ENCODE measurements at regions not wholly inside any gene's neighbourhood (a gene's known extent, or its start where the extent isn't known, plus 50 kb on each side); places are given as distances from the start of the nearest gene placed in this dataset.

DNA sequence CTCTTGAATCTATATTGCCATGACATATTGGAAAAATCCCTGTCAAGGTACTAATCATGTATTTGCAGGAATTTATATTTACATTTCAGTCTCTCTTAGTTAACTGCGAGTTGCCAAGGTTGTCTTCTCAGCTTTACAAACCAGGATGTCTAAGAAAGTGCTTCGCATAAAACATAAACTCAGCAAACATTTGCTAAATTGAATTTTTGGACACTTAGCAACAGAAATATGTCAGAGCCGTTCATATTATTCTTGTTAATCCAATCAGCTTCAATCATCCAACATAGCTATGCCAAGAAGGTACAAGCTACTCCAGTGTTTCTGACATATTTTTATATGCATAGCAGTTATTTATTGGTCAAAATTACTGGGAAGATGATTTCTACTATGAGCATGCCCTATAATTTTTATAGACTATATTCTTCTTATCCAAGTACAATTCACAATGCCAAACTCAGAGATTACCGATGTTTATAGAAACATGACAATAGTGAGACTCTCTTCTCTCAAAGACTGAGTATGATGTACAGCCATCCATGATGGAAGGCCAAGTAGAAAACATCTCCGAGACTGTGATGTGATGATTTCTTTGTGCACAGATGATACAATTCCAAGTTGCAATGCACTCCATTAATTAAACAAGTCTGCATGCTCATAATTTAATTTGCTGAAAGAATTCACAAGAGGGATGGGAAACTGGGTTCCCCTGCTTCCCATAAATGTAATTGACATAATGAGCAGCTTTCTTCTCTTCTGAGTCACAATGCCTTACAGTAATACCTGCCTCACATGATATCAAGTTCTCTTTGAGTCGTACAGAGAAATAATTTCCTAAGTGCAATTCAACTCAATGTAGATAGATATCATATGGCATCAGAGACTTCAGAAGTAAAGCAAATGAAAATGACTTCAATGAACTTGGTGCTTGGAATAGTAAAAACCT, 776.3 kb downstream of the EFNB2 start:
- no peak for DNase-seq
- Histone ChIP-seq H3K27ac (ENCODE audit: low read length) (no peak overlapping the region), H3K4me3 (ENCODE audit: low read depth in 1 of 2, low read length in 2 of 2) (no peak overlapping the region), H3K79me2 (ENCODE audit: insufficient read depth, low read length) (no peaks in the 10 kb centered on the region), H3K4me1 (ENCODE audit: insufficient read depth, low read length) (peaks cover 4% of the 10 kb centered on the region), H3K36me3 (ENCODE audit: insufficient read depth, low read length) (no peaks in the 10 kb centered on the region), H3K9me3 (ENCODE audit: insufficient read depth, low read length, severe bottlenecking) (no peaks in the 10 kb centered on the region), H3K27me3 (ENCODE audit: insufficient read depth, low read length, poor library complexity) (no peaks in the 10 kb centered on the region), H4K20me1 (ENCODE audit: insufficient read depth, low read length) (no peaks in the 10 kb centered on the region), H2AFZ (ENCODE audit: low read depth, low read length) (no peak overlapping the region), H3K4me2 (ENCODE audit: insufficient read depth, low read length) (no peak overlapping the region), H3K9ac (ENCODE audit: low read depth, low read length) (no peak overlapping the region)
- TF ChIP-seq CTCF (IDR thresholded peaks at IDR 0.05; ENCODE audit: borderline replicate concordance, extremely low read depth, low read length, poor library complexity, severe bottlenecking): no peak
- TF ChIP-seq EZH2 (IDR thresholded peaks at IDR 0.05; ENCODE audit: borderline replicate concordance, low read depth, low read length, severe bottlenecking): no peak
- no peak for ATAC-seq (ENCODE audit: insufficient read depth, low read depth)

DNA sequence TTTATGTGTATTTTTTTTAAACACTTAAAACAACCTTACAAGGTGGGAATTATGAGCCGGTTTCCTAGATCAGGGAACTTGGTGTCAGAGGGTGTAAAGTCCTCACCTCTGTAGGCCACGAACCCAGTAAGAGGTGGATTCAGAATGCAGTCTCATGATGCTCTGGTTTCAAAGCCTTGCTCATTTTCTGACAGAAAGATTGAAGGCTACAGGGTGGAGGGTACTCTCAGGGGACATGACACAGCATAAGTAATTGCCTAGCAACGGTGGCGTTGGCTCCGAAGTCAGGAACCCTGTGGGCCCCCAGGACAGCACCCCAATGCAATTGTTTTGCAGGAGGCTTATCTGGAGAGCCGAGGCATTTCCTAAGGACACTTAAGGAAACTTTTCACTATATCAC, 794.7 kb downstream of the EFNB2 start:
- Histone ChIP-seq H3K4me2 (ENCODE audit: insufficient read depth, low read length) (no peak overlapping the region), H3K4me1 (ENCODE audit: insufficient read depth, low read length) (peaks cover 23% of the 10 kb centered on the region), H3K9ac (ENCODE audit: low read depth, low read length) (no peak overlapping the region), H3K79me2 (ENCODE audit: insufficient read depth, low read length) (no peaks in the 10 kb centered on the region), H4K20me1 (ENCODE audit: insufficient read depth, low read length) (no peaks in the 10 kb centered on the region), H3K4me3 (ENCODE audit: low read depth in 1 of 2, low read length in 2 of 2) (no peak overlapping the region), H3K9me3 (ENCODE audit: insufficient read depth, low read length, severe bottlenecking) (no peaks in the 10 kb centered on the region), H3K36me3 (ENCODE audit: insufficient read depth, low read length) (no peaks in the 10 kb centered on the region), H2AFZ (ENCODE audit: low read depth, low read length) (peak overlapping the region; percentile 36; the same call in 1 of the 2 replicates), H3K27me3 (ENCODE audit: insufficient read depth, low read length, poor library complexity) (no peaks in the 10 kb centered on the region), H3K27ac (ENCODE audit: low read length) (peak overlapping the region; percentile 14; the same call in 1 of the 2 replicates)
- ATAC-seq (ENCODE audit: insufficient read depth, low read depth): no peak; the same call in 2 of the 3 replicates
- no peak for DNase-seq
- no peak for TF ChIP-seq EZH2 (IDR thresholded peaks at IDR 0.05; ENCODE audit: borderline replicate concordance, low read depth, low read length, severe bottlenecking)
- TF ChIP-seq CTCF (IDR thresholded peaks at IDR 0.05; ENCODE audit: borderline replicate concordance, extremely low read depth, low read length, poor library complexity, severe bottlenecking): no peak

DNA sequence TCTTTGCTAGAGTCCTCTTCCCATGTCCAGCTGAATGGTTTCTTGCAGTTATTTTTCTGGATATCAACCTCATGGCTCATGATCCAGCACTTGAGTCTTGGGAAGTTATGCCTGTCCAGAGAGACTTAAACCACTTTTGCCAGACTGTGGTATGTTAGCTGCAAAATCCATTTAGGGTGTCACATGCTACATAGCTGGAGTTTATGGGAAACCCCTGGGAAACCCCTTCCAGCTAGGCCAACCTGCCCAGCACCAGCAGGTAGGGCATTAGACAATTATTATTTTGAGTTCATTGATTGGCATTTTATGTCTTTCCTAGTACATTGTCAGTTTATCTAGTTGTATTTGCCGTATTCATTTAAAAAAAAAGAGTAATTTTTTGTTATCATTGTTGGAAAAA, 797.8 kb downstream of the EFNB2 start:
- no peak overlapping the region for H3K27ac ChIP-seq (ENCODE audit: low read length)
- TF ChIP-seq CTCF (IDR thresholded peaks at IDR 0.05; ENCODE audit: borderline replicate concordance, extremely low read depth, low read length, poor library complexity, severe bottlenecking) (no peak), EZH2 (IDR thresholded peaks at IDR 0.05; ENCODE audit: borderline replicate concordance, low read depth, low read length, severe bottlenecking) (no peak)
- no peaks in the 10 kb centered on the region for H3K36me3 ChIP-seq (ENCODE audit: insufficient read depth, low read length)
- no peak overlapping the region for H3K4me3 ChIP-seq (ENCODE audit: low read depth in 1 of 2, low read length in 2 of 2)
- DNase-seq (no peak), ATAC-seq (ENCODE audit: insufficient read depth, low read depth) (no peak)
- no peaks in the 10 kb centered on the region for H3K9me3 ChIP-seq (ENCODE audit: insufficient read depth, low read length, severe bottlenecking)
- H3K79me2 ChIP-seq (ENCODE audit: insufficient read depth, low read length): no peaks in the 10 kb centered on the region
- no peak overlapping the region for H3K4me2 ChIP-seq (ENCODE audit: insufficient read depth, low read length)
- H3K27me3 ChIP-seq (ENCODE audit: insufficient read depth, low read length, poor library complexity): no peaks in the 10 kb centered on the region
- no peaks in the 10 kb centered on the region for H4K20me1 ChIP-seq (ENCODE audit: insufficient read depth, low read length)
- H2AFZ ChIP-seq (ENCODE audit: low read depth, low read length): no peak overlapping the region
- H3K9ac ChIP-seq (ENCODE audit: low read depth, low read length): no peak overlapping the region
- peaks cover 40% of the 10 kb centered on the region for H3K4me1 ChIP-seq (ENCODE audit: insufficient read depth, low read length)
